Cerebellar cortex (tissue), 1 donor: ENCODE measurements at regions not wholly inside any gene's neighbourhood (a gene's known extent, or its start where the extent isn't known, plus 50 kb on each side); places are given as distances from the start of the nearest gene placed in this dataset.

ENCODE experiments used
- DNase-seq: peaks from one replicate; pipeline ENCODE4 v3.0.0-alpha.2; 2015; ENCODE audit warnings: low spot score

GRCh38 chr11:70742553-70743291 lies 344.4 kb downstream of the CTTN start:
- DNase-seq: no peak

GRCh38 chr11:70743329-70743728 lies 345.0 kb downstream of the CTTN start:
- DNase-seq: no peak

- DNase-seq: no peak
Measured at GRCh38 chr11:70743941-70744351, 345.6 kb downstream of the CTTN start.

- no peak for DNase-seq
Measured at GRCh38 chr11:70744396-70745185, 346.3 kb downstream of the CTTN start.

- DNase-seq: no peak
Measured at GRCh38 chr11:70745451-70745850, 347.1 kb downstream of the CTTN start.

- DNase-seq: no peak
Measured at GRCh38 chr11:70745941-70746340, 347.6 kb downstream of the CTTN start.

GRCh38 chr11:70746351-70746750 lies 348.0 kb downstream of the CTTN start:
- DNase-seq: no peak

GRCh38 chr11:70747285-70747684 lies 349.0 kb downstream of the CTTN start:
- DNase-seq: no peak

- DNase-seq: no peak
Measured at GRCh38 chr11:70747921-70748320, 349.6 kb downstream of the CTTN start.

GRCh38 chr11:70751142-70751734 lies 352.9 kb downstream of the CTTN start:
- DNase-seq: no peak

- DNase-seq: peak; percentile 66
Measured at GRCh38 chr11:70755410-70756158, 357.3 kb downstream of the CTTN start.

GRCh38 chr11:70756341-70756740 lies 358.0 kb downstream of the CTTN start:
- no peak for DNase-seq

GRCh38 chr11:70756756-70757155 lies 358.4 kb downstream of the CTTN start:
- DNase-seq: no peak

GRCh38 chr11:70757241-70757640 lies 358.9 kb downstream of the CTTN start:
- DNase-seq: no peak

- DNase-seq: no peak
Measured at GRCh38 chr11:70758206-70758605, 359.9 kb downstream of the CTTN start.

- DNase-seq: no peak
Measured at GRCh38 chr11:70759846-70760245, 361.5 kb downstream of the CTTN start.

- no peak for DNase-seq
Measured at GRCh38 chr11:70760416-70761020, 362.2 kb downstream of the CTTN start.

- DNase-seq: no peak
Measured at GRCh38 chr11:70761094-70761907, 363.0 kb downstream of the CTTN start.

- no peak for DNase-seq
Measured at GRCh38 chr11:70761908-70762337, 363.6 kb downstream of the CTTN start.

GRCh38 chr11:70762810-70763209 lies 364.5 kb downstream of the CTTN start:
- no peak for DNase-seq

- DNase-seq: no peak
Measured at GRCh38 chr11:70763606-70764005, 365.3 kb downstream of the CTTN start.
